ENCODE measurements at regions not wholly inside any gene's neighbourhood (a gene's known extent, or its start where the extent isn't known, plus 50 kb on each side); places are given as distances from the start of the nearest gene placed in this dataset.
A peak's percentile ranks its signal among the peaks of the same experiment; 100 is the strongest.
"Not testable (repeated sequence)": the region's sequence is repeated elsewhere in the genome, so short reads cannot be mapped to it uniquely, and the experiment has no call there.

- DNase-seq, result peak; percentile 93
These were observed 348.9 kb upstream of the ISL1 start for GRCh38 chr5:51034222-51034901.

GRCh38 chr5:51039424-51040329, 343.6 kb upstream of the ISL1 start:
- DNase-seq, result peak; percentile 85

- DNase-seq, result peak; percentile 93
These were observed 339.5 kb upstream of the ISL1 start for GRCh38 chr5:51043745-51044144.

- peak; percentile 76 for DNase-seq
These were observed 335.9 kb upstream of the ISL1 start for GRCh38 chr5:51047369-51047768.

- peak; percentile 20 for DNase-seq
These were observed 329.9 kb upstream of the ISL1 start for GRCh38 chr5:51053361-51053760.

- peak; percentile 65 for DNase-seq
These were observed 322.3 kb upstream of the ISL1 start for GRCh38 chr5:51060953-51061352.

GRCh38 chr5:51072937-51073336, 310.3 kb upstream of the ISL1 start:
- no peak for DNase-seq

GRCh38 chr5:51082741-51083140, 300.5 kb upstream of the ISL1 start:
- peak; percentile 13 for DNase-seq

GRCh38 chr5:51091816-51092215, 291.4 kb upstream of the ISL1 start:
- DNase-seq, result no peak

GRCh38 chr5:51095486-51095885, 287.8 kb upstream of the ISL1 start:
- DNase-seq, result no peak

GRCh38 chr5:51096859-51097258, 286.4 kb upstream of the ISL1 start:
- DNase-seq, result no peak

GRCh38 chr5:51099173-51099853, 283.9 kb upstream of the ISL1 start:
- DNase-seq, result no peak

GRCh38 chr5:51104556-51104955, 278.7 kb upstream of the ISL1 start:
- DNase-seq, result no peak

- no peak for DNase-seq
These were observed 273.4 kb upstream of the ISL1 start for GRCh38 chr5:51109786-51110410.

- DNase-seq, result no peak
These were observed 252.0 kb upstream of the ISL1 start for GRCh38 chr5:51131266-51131665.

GRCh38 chr5:51138164-51138563, 245.1 kb upstream of the ISL1 start:
- DNase-seq, result no peak

- no peak for DNase-seq
These were observed 234.8 kb upstream of the ISL1 start for GRCh38 chr5:51148437-51148836.

- no peak for DNase-seq
These were observed 227.0 kb upstream of the ISL1 start for GRCh38 chr5:51156222-51156621.

- no peak for DNase-seq
These were observed 226.4 kb upstream of the ISL1 start for GRCh38 chr5:51156838-51157237.

GRCh38 chr5:51159164-51159563, 224.1 kb upstream of the ISL1 start:
- peak; percentile 39 for DNase-seq

GRCh38 chr5:51159606-51160005, 223.6 kb upstream of the ISL1 start:
- DNase-seq, result no peak

- DNase-seq, result no peak
These were observed 221.0 kb upstream of the ISL1 start for GRCh38 chr5:51162245-51162644.

GRCh38 chr5:51165621-51166020, 217.6 kb upstream of the ISL1 start:
- DNase-seq, result not testable (repeated sequence)

All from NCI-H69 (cell line).